ENCODE measurements at regions not wholly inside any gene's neighbourhood (a gene's known extent, or its start where the extent isn't known, plus 50 kb on each side); places are given as distances from the start of the nearest gene placed in this dataset.

DNA sequence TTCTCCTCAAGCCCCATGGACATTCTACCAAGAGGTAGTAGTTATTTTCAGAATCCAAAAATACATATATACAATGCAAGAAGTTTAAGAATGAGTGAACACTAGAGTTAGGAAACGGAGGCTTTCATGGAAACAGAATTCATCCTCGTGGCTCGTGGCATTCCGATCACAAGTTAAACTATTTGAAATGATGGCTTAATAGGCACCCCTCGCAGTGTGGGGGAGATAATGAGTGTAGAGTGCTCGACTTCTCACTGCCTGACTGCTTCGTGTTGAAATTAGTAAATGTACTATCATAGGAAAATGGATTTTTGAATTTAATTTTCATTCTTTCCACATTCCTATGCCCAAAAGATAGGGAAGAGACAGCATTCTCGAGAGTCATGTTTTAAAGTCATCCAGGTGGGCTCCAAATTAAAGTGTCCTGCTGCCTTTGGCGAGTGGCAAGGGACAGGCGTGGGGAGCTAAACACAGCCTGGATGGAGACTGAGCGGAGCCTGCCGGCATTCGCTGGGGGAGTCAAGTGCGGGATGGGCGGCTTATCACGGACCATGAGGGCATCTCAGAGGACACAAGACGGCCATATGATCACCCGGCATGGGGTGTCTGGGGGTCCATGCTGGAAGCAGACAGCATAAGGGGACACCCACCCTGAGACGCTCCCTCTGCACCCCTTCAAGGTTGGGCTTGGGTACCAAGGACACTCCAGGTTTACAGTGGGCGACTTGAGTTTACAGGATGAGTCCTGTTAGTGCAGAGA lies 165.2 kb downstream of the TEX29 start:
- TF ChIP-seq, protein P1, sequence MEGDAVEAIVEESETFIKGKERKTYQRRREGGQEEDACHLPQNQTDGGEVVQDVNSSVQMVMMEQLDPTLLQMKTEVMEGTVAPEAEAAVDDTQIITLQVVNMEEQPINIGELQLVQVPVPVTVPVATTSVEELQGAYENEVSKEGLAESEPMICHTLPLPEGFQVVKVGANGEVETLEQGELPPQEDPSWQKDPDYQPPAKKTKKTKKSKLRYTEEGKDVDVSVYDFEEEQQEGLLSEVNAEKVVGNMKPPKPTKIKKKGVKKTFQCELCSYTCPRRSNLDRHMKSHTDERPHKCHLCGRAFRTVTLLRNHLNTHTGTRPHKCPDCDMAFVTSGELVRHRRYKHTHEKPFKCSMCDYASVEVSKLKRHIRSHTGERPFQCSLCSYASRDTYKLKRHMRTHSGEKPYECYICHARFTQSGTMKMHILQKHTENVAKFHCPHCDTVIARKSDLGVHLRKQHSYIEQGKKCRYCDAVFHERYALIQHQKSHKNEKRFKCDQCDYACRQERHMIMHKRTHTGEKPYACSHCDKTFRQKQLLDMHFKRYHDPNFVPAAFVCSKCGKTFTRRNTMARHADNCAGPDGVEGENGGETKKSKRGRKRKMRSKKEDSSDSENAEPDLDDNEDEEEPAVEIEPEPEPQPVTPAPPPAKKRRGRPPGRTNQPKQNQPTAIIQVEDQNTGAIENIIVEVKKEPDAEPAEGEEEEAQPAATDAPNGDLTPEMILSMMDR (IDR thresholded peaks at IDR 0.05) = no peak
- TF ChIP-seq EZH2 (IDR thresholded peaks at IDR 0.05) (no peak), EZH2phosphoT487 (IDR thresholded peaks at IDR 0.05) (no peak)
